ENCODE measurements at regions not wholly inside any gene's neighbourhood (a gene's known extent, or its start where the extent isn't known, plus 50 kb on each side); places are given as distances from the start of the nearest gene placed in this dataset.

GRCh38 chr4:37160653-37161052 is 83.9 kb upstream of the NWD2 start:
- TF ChIP-seq POLR2A (IDR thresholded peaks at IDR 0.05), result no peak
- TF ChIP-seq CTCF (IDR thresholded peaks at IDR 0.05 in 8 of 11, conservative IDR thresholded peaks at IDR 0.05 in 3 of 11), result no peak
- TF ChIP-seq POLR2AphosphoS5 (IDR thresholded peaks at IDR 0.05), result no peak
